Keratinocyte (primary cell): ENCODE measurements at regions not wholly inside any gene's neighbourhood (a gene's known extent, or its start where the extent isn't known, plus 50 kb on each side); places are given as distances from the start of the nearest gene placed in this dataset.

Experiments used
- DNase-seq: peaks from one replicate; pipeline ENCODE4 v3.0.0-alpha.2; 2011; ENCODE audit warnings: low read depth, missing footprints, low spot score
- FAIRE-seq: peaks from 2 replicates; lab custom pipeline; 2011; peaks lifted over from hg19 to GRCh38; lab: Jason Lieb, UNC
- H2AFZ ChIP-seq: 2 replicates; pipeline ENCODE4 v1.6.0; 2012; ENCODE audit warnings: low read length, control low read depth, inconsistent platforms; ENCODE audit not compliant: control insufficient read depth
- H3K27ac ChIP-seq: 2 replicates; pipeline ENCODE4 v1.5.1; 2011; ENCODE audit warnings: low read length; ENCODE audit not compliant: control insufficient read depth, insufficient read depth
- H3K27me3 ChIP-seq: 3 replicates; pipeline ENCODE4 v1.6.0; 2011; ENCODE audit warnings: low read length; ENCODE audit not compliant: control insufficient read depth, insufficient read depth; ENCODE audit errors: extremely low read depth
- H3K36me3 ChIP-seq, 2 experiments: 2 replicates in 1 of 2; 3 replicates in 1 of 2; pipeline ENCODE4 v1.5.1; 2011; ENCODE audit warnings: low read length in 2 of 2, mild to moderate bottlenecking in 1 of 2; ENCODE audit not compliant: control insufficient read depth in 2 of 2, insufficient read depth in 2 of 2; ENCODE audit errors: extremely low read depth in 1 of 2
- H3K4me1 ChIP-seq: 3 replicates; pipeline ENCODE4 v1.5.1; 2011; ENCODE audit warnings: low read length; ENCODE audit not compliant: control insufficient read depth, insufficient read depth; ENCODE audit errors: extremely low read depth
- H3K4me2 ChIP-seq: 3 replicates; pipeline ENCODE4 v1.6.0; 2011; ENCODE audit warnings: low read depth, low read length; ENCODE audit not compliant: control insufficient read depth, insufficient read depth; ENCODE audit errors: extremely low read depth
- H3K4me3 ChIP-seq, 3 experiments: fragments of 200-600 bp in 1 of 3; sonication (generic) in 1 of 3; 2 replicates in 2 of 3; 3 replicates in 1 of 3; pipeline ENCODE4 v1.5.1; 2011 to 2016; ENCODE audit warnings: low read length in 3 of 3, mild to moderate bottlenecking in 3 of 3, control low read depth in 2 of 3, inconsistent platforms in 1 of 3, low read depth in 1 of 3, mixed read lengths in 1 of 3, mixed run types in 1 of 3, moderate library complexity in 1 of 3; ENCODE audit not compliant: control insufficient read depth in 2 of 3, insufficient read depth in 2 of 3; ENCODE audit errors: extremely low read depth in 1 of 3
- H3K79me2 ChIP-seq: 2 replicates; pipeline ENCODE4 v1.6.0; 2012; ENCODE audit warnings: low read length; ENCODE audit not compliant: control insufficient read depth, insufficient read depth
- H3K9ac ChIP-seq: 3 replicates; pipeline ENCODE4 v1.6.0; 2011; ENCODE audit warnings: low read length; ENCODE audit not compliant: control insufficient read depth, insufficient read depth; ENCODE audit errors: extremely low read depth
- H3K9me1 ChIP-seq: 3 replicates; pipeline ENCODE4 v1.6.0; 2011; ENCODE audit warnings: low read length; ENCODE audit not compliant: control insufficient read depth, insufficient read depth; ENCODE audit errors: extremely low read depth
- H3K9me3 ChIP-seq: 2 replicates; pipeline ENCODE4 v1.5.1; 2012; ENCODE audit warnings: low read depth, low read length; ENCODE audit not compliant: control insufficient read depth
- H4K20me1 ChIP-seq: 3 replicates; pipeline ENCODE4 v1.6.0; 2011; ENCODE audit warnings: low read length; ENCODE audit not compliant: control insufficient read depth, insufficient read depth; ENCODE audit errors: extremely low read depth
- EZH2 ChIP-seq: IDR thresholded peaks from one replicate; pipeline ENCODE4 v1.6.1; 2012; ENCODE audit warnings: inconsistent platforms, mild to moderate bottlenecking, low read length, moderate library complexity
- dilution Hi-C: fragments of 300-500 bp; cut with MboI; formaldehyde crosslinking; loops from one replicate; pipeline ENCODE4 v1.7.0; 2020; ENCODE audit warnings: low sequenced_read_pairs; ENCODE audit not compliant: extremely low pct_ligation_motif_present
- TF ChIP-seq, protein P1 (sequence below), 3 experiments: IDR thresholded peaks in 1 of 3; conservative IDR thresholded peaks in 1 of 3; optimal IDR thresholded peaks in 1 of 3; 2 replicates in 2 of 3; 3 replicates in 1 of 3; pipeline versions ENCODE3 to v1.5.1; 2011; ENCODE audit warnings: low read length in 3 of 3, mild to moderate bottlenecking in 3 of 3, moderate library complexity in 2 of 3, control low read depth in 1 of 3, inconsistent platforms in 1 of 3; ENCODE audit not compliant: insufficient read depth in 2 of 3; ENCODE audit errors: extremely low read depth in 1 of 3

DNA sequence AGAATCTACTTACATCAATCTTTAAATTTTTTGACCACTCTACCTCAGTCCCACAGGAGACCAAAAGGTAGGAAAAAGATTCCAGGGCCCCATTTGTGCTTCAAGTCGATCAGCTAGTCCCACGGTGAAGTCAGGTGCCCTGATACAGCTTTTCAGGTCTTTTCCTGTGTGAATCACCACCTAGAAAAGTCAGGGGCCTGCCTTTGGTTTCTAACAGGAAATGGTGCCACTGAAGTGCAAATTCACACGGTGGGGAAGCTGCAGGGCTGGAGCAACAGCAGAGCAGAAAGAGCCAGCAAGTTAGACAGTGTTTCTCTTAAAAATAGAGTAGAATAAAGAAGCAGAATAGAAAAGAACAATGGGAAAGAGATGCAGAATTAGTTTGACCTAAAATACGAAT is 107.5 kb downstream of the KLF12 start:
- Histone ChIP-seq H3K27ac (no peak overlapping the region), H3K4me1 (no peaks in the 10 kb centered on the region), H3K27me3 (no peaks in the 10 kb centered on the region), H3K9me1 (no peaks in the 10 kb centered on the region), H4K20me1 (no peaks in the 10 kb centered on the region), H3K4me3 (no peak overlapping the region), H3K36me3 (no peaks in the 10 kb centered on the region), H2AFZ (no peak overlapping the region), H3K4me2 (no peak overlapping the region), H3K79me2 (no peaks in the 10 kb centered on the region), H3K9ac (no peak overlapping the region), H3K9me3 (no peaks in the 10 kb centered on the region)
- FAIRE-seq (no peak), DNase-seq (no peak)
- dilution Hi-C loops, result no loop called here
- TF ChIP-seq EZH2, result no peak
- TF ChIP-seq, protein P1, sequence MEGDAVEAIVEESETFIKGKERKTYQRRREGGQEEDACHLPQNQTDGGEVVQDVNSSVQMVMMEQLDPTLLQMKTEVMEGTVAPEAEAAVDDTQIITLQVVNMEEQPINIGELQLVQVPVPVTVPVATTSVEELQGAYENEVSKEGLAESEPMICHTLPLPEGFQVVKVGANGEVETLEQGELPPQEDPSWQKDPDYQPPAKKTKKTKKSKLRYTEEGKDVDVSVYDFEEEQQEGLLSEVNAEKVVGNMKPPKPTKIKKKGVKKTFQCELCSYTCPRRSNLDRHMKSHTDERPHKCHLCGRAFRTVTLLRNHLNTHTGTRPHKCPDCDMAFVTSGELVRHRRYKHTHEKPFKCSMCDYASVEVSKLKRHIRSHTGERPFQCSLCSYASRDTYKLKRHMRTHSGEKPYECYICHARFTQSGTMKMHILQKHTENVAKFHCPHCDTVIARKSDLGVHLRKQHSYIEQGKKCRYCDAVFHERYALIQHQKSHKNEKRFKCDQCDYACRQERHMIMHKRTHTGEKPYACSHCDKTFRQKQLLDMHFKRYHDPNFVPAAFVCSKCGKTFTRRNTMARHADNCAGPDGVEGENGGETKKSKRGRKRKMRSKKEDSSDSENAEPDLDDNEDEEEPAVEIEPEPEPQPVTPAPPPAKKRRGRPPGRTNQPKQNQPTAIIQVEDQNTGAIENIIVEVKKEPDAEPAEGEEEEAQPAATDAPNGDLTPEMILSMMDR (optimal IDR thresholded peaks at IDR 0.05 in 1 of 3, IDR thresholded peaks at IDR 0.05 in 1 of 3, conservative IDR thresholded peaks at IDR 0.05 in 1 of 3; ENCODE audit: extremely low read depth in 1 of 3, insufficient read depth in 2 of 3, low read length in 3 of 3), result no peak

DNA sequence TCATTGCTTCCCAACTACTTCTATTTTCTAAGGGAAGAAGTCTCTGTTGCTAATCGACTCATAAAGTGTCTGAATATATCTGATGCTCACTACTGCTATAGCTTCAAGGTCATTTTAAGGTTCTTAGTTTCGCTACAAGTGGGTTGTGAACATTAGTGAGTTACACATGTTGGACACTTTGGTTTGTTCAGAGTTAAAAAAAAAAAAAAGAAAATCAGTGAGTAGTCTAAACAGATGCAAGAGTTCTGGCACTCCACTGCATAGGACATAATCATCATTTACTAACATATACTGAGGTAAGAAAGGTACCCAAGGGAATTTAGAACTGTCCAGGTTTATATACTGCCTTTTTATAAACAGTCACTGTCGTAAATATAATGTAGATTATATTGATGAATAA is 108.8 kb downstream of the KLF12 start:
- dilution Hi-C loops, result no loop called here
- H3K9ac ChIP-seq, result no peak overlapping the region

More for the DNA sequence above, 108.8 kb downstream of the KLF12 start:
- no peak for TF ChIP-seq EZH2
- TF ChIP-seq, protein P1 (optimal IDR thresholded peaks at IDR 0.05 in 1 of 3, IDR thresholded peaks at IDR 0.05 in 1 of 3, conservative IDR thresholded peaks at IDR 0.05 in 1 of 3; ENCODE audit: extremely low read depth in 1 of 3, insufficient read depth in 2 of 3, low read length in 3 of 3), result no peak
- DNase-seq (no peak), FAIRE-seq (no peak)
- no peaks in the 10 kb centered on the region for H3K36me3 ChIP-seq
- H3K4me1 ChIP-seq, result no peaks in the 10 kb centered on the region
- H3K79me2 ChIP-seq, result no peaks in the 10 kb centered on the region
- no peak overlapping the region for H3K4me2 ChIP-seq
- no peak overlapping the region for H2AFZ ChIP-seq
- H3K4me3 ChIP-seq, result no peak overlapping the region
- H3K27ac ChIP-seq, result no peak overlapping the region
- no peaks in the 10 kb centered on the region for H3K27me3 ChIP-seq
- no peaks in the 10 kb centered on the region for H3K9me3 ChIP-seq
- no peaks in the 10 kb centered on the region for H3K9me1 ChIP-seq
- no peaks in the 10 kb centered on the region for H4K20me1 ChIP-seq
